GM18870 (cell line): ENCODE measurements at regions not wholly inside any gene's neighbourhood (a gene's known extent, or its start where the extent isn't known, plus 50 kb on each side); places are given as distances from the start of the nearest gene placed in this dataset.
"Not testable (repeated sequence)": the region's sequence is repeated elsewhere in the genome, so short reads cannot be mapped to it uniquely, and the experiment has no call there.

ENCODE experiments used
- ATAC-seq: cut with Tn5 transposase; IDR thresholded peaks from one replicate; pipeline ENCODE4 v1.9.1; 2021; ENCODE audit warnings: moderate library complexity; ENCODE audit not compliant: unreplicated experiment

- not testable (repeated sequence) for ATAC-seq
These were observed 1596.9 kb downstream of the RPIA start for GRCh38 chr2:90288396-90288795.

- ATAC-seq = not testable (repeated sequence)
These were observed 1598.0 kb downstream of the RPIA start for GRCh38 chr2:90289291-90289980.

DNA sequence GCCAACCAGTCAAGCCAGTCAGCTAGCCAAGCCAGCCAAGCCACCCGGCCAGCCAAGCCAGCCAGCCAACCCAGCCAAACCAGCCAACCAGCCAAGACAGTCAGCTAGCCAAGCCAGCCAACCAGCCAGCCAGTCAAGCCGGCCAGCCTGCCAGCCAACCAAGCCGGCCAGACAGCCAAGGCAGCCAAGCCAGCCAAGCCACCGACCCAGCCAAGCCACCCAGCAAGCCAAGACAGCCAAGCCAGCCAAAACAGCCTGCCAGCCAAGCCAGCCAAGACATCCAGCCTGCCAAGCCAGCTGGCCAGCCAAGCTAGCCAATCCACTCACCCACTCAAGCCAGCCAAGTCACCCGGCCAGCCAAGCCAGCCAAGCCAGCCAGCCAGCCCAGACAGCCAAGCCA lies 1599.2 kb downstream of the RPIA start:
- not testable (repeated sequence) for ATAC-seq

DNA sequence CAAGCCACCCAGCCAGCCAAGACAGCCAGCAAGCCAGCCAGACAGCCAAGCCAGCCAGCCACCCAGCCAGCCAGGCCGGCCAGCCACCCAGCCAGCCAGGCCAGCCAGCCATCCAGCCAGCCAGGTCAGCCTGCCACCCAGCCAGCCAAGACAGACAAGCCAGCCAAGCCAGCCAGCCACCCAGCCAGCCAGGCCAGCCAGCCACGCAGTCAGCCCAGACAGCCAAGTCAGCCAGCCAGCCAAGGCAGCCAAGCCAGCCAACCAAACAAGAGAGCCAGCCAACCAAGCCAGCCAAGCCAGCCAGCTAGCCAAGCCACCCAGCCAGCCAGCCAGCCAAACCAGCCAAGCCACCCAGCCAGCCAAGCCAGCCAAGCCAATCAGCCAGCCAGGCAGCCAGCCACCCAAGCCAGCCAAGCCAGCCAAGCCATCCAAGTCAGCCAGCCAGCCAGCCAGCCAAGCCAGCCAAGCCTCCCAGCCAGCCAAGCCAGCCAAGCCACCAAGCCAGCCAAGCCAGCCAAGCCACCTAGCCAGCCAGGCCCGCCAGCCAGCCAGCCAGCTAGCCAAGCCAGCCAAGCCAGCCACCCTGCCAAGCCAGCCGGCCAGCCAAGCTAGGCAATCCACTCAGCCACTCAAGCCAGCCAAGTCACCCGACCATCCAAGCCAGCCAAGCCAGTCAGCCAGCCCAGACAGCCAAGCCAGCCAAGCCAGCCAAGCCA lies 1599.9 kb downstream of the RPIA start:
- not testable (repeated sequence) for ATAC-seq

- ATAC-seq = not testable (repeated sequence)
These were observed 1600.5 kb downstream of the RPIA start for GRCh38 chr2:90291934-90292333.

DNA sequence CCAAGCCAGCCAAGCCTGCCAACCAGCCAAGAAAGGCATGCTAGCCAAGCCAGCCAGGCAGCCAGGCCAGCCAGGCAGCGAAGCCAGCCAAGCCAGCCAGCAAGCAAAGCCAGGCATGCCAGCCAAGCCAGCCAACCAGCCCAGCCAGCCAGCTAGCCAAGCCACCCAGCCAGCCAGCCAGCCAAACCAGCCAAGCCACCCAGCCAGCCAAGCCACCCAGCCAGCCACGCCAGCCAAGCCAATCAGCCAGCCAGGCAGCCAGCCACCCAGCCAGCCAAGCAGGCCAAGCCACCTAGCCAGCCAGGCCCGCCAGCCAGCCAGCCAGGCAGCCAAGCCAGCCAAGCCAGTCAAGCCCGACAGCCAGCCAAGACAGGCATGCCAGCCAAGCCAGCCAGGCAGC lies 1601.0 kb downstream of the RPIA start:
- not testable (repeated sequence) for ATAC-seq

DNA sequence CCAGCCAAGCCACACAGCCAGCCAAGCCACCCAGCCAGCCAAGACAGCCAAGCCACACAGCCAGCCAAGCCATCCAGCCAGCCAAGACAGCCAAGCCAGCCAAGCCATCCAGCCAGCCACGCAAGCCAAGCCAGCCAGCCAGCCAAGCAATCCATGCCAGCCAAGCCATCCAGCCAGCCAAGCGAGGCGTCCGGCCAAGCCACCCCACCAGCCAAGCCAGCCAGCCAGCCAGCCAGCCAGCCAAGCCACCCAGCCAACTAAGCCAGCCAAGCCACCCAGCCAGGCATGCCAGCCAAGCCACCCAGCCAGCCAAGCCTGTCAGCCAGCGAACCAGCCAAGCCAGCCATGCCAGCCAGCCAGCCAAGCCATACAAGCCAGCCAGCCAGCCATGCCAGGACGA lies 1601.8 kb downstream of the RPIA start:
- not testable (repeated sequence) for ATAC-seq

DNA sequence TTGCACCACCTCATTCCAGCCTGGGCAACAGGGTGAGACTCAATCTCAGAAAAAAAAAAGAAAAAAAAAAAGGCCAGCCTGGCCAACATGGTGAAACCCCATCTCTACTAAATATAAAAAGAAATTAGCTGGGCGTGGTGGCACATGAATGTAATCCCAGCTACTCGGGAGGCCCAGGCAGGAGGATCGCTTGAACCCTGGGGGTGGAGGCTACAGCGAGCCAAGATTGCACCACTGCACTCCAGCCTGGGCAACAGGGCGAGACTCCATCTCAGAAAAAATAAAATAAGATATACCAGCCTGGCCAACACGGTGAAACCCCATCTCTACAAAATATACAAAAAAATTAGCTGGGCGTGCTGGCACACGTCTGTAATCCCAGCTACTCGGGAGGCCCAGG lies 1602.3 kb downstream of the RPIA start:
- not testable (repeated sequence) for ATAC-seq

GRCh38 chr2:90295036-90295750 lies 1603.7 kb downstream of the RPIA start:
- not testable (repeated sequence) for ATAC-seq

- not testable (repeated sequence) for ATAC-seq
These were observed 1605.0 kb downstream of the RPIA start for GRCh38 chr2:90296484-90296777.

GRCh38 chr2:90297701-90298100 lies 1606.2 kb downstream of the RPIA start:
- ATAC-seq = not testable (repeated sequence)

- ATAC-seq = not testable (repeated sequence)
These were observed 1606.8 kb downstream of the RPIA start for GRCh38 chr2:90298126-90298755.

- ATAC-seq = not testable (repeated sequence)
These were observed 1607.5 kb downstream of the RPIA start for GRCh38 chr2:90298983-90299382.

DNA sequence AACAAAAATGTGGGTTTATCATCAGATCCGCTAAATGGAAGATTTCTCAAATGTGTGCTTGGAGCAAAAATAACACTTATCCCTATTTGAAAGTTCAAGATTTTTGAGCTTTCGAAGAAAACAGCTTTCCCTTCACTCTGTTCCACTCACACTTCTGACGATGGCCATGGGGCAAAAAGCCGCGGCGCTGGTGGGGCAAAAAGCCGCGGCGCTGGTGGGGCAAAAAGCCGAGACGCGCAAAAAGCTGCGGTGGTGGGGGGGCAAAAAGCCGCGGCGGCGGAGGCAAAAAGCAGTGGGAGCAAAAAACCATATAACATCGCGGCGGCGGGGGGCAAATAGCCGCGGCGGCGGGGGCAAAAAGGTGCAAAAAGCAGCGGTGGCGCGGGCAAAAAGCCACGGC lies 1631.5 kb downstream of the RPIA start:
- not testable (repeated sequence) for ATAC-seq

DNA sequence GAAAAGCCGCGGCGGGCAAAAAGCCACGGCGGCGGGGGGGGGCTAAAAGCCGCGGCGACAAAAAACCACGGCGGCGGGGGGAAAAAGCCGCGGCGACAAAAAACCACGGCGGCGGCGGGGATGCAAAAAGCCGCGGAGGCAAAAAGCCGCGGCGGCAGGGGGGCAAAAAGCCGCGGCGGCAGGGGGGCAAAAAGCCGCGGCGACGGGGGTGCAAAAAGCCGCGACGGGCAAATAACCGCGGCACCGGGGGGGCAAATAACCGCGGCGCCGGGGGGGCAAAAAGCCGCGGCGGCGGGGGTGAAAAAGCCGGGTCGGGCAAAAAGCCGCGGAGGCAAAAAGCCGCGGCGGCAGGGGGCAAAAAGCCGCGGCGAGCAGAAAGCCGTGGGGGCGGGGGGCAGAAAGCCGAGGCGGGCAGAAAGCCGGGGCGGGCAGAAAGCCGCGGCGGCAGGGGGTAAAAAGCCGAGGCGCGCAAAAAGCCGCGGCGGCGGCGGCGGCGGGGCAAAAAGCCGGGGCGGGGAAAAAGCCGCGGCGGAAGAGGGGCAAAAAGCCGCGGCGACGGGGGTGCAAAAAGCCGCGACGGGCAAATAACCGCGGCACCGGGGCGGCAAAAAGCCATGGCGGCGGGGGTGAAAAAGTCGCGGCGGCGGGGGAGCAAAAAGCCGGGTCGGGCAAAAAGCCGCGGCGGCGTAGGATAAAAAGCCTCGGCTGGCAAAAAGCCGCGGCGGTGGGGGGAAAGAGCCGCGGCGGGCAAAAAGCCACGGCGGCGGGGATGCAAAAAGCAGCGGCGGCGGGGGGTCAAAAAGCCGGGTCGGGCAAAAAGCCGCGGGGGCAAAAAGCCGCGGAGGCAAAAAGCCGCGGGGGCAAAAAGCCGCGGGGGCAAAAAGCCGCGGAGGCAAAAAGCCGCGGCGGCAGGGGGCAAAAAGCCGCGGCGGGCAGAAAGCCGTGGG lies 1632.4 kb downstream of the RPIA start:
- ATAC-seq = not testable (repeated sequence)

GRCh38 chr2:90324672-90325071 lies 1633.2 kb downstream of the RPIA start:
- not testable (repeated sequence) for ATAC-seq

DNA sequence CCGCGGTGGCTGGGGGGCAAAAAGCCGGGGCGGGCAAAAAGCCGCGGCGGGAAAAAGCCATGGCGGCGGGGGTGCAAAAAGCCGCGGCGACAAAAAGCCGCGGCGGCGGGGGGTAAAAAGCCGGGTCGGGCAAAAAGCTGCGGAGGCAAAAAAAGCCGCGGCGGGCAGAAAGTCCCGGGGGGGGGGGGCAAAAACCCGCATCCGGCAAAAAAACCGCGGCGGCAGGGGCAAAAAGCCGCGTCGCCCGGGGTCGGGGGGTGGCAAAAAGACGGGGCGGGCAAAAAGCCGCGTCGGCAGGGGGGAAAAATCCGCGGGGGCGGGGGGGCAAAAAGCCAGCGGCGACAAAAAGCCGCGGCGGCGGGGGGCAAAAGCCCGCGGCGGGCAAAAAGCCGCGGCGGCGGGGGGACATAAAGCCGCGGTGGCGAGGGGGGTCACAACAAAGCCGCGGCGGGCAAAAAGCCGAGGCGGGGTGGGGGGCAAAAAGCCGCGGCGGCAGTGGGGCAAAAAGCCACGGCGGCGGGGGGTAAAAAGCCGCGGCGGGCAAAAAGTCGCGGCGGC lies 1634.4 kb downstream of the RPIA start:
- not testable (repeated sequence) for ATAC-seq

GRCh38 chr2:90355546-90355945 lies 1664.1 kb downstream of the RPIA start:
- ATAC-seq = not testable (repeated sequence)

- not testable (repeated sequence) for ATAC-seq
These were observed 1667.9 kb downstream of the RPIA start for GRCh38 chr2:90359344-90359743.
